ENCODE measurements at regions not wholly inside any gene's neighbourhood (a gene's known extent, or its start where the extent isn't known, plus 50 kb on each side); places are given as distances from the start of the nearest gene placed in this dataset.
"Not testable (repeated sequence)": the region's sequence is repeated elsewhere in the genome, so short reads cannot be mapped to it uniquely, and the experiment has no call there.

GRCh38 chr3:4166540-4166939, 136.6 kb upstream of the SETMAR start:
- no peak for ATAC-seq
- intact Hi-C loops (cut with DNase I): no loop called here
- 79 to 88% (median 87%) methylated on average over 5 of the region's 5 CpGs for WGBS, 4 donors

GRCh38 chr3:4167230-4167629, 135.9 kb upstream of the SETMAR start:
- H3K4me1 ChIP-seq; H3K36me3 ChIP-seq; intact Hi-C loops (cut with DNase I); DNase-seq; ATAC-seq; H3K4me3 ChIP-seq; H3K27ac ChIP-seq; H3K27me3 ChIP-seq: not testable (repeated sequence)
- 87 to 94% (median 90%) methylated on average over 1 of the region's 1 CpG for WGBS, 4 donors
- peaks cover 0 to 18% (median 0%) of the 10 kb centered on the region in 12 donors for H3K9me3 ChIP-seq

More at GRCh38 chr3:4166540-4166939, 136.6 kb upstream of the SETMAR start:
- Histone ChIP-seq H3K36me3 (no peaks in the 10 kb centered on the region), H3K27me3 (no peaks in the 10 kb centered on the region), H3K4me1 (peaks cover 0 to 6% (median 0%) of the 10 kb centered on the region in 12 donors), H3K4me3 (no peak overlapping the region), H3K9me3 (peaks cover 0 to 18% (median 0%) of the 10 kb centered on the region in 12 donors), H3K27ac (no peak overlapping the region)
- no peak for DNase-seq
- TF ChIP-seq POLR2A (IDR thresholded peaks at IDR 0.05) (no peak), CTCF (IDR thresholded peaks at IDR 0.05) (no peak)

GRCh38 chr3:4174791-4175190, 128.4 kb upstream of the SETMAR start:
- H3K4me3 ChIP-seq: no peak overlapping the region
- 73 to 88% (median 82%) methylated on average over 6 of the region's 6 CpGs for WGBS, 4 donors
- no peak overlapping the region for H3K27ac ChIP-seq
- TF ChIP-seq POLR2A (IDR thresholded peaks at IDR 0.05) (no peak), CTCF (IDR thresholded peaks at IDR 0.05) (no peak)
- intact Hi-C loops (cut with DNase I): no loop called here
- H3K27me3 ChIP-seq: no peaks in the 10 kb centered on the region
- H3K4me1 ChIP-seq: no peaks in the 10 kb centered on the region
- DNase-seq: no peak
- H3K9me3 ChIP-seq: peaks cover 0 to 18% (median 0%) of the 10 kb centered on the region in 12 donors
- no peak for ATAC-seq
- no peaks in the 10 kb centered on the region for H3K36me3 ChIP-seq

GRCh38 chr3:4191971-4192370, 111.2 kb upstream of the SETMAR start:
- Histone ChIP-seq H3K27me3 (no peaks in the 10 kb centered on the region), H3K4me1 (no peaks in the 10 kb centered on the region), H3K36me3 (no peaks in the 10 kb centered on the region), H3K27ac (no peak overlapping the region), H3K4me3 (no peak overlapping the region), H3K9me3 (peaks cover 0 to 10% (median 0%) of the 10 kb centered on the region in 12 donors)
- DNase-seq: no peak
- TF ChIP-seq POLR2A (IDR thresholded peaks at IDR 0.05) (no peak), CTCF (IDR thresholded peaks at IDR 0.05) (no peak)
- intact Hi-C loops (cut with DNase I): no loop called here
- no peak for ATAC-seq

- intact Hi-C loops (cut with DNase I): no loop called here
- Histone ChIP-seq H3K27ac (no peak overlapping the region), H3K9me3 (peaks cover 0 to 10% (median 0%) of the 10 kb centered on the region in 12 donors), H3K27me3 (no peaks in the 10 kb centered on the region), H3K4me1 (no peaks in the 10 kb centered on the region), H3K36me3 (no peaks in the 10 kb centered on the region), H3K4me3 (no peak overlapping the region)
- no peak for ATAC-seq
- DNase-seq: no peak
- TF ChIP-seq CTCF (IDR thresholded peaks at IDR 0.05): no peak
- TF ChIP-seq POLR2A (IDR thresholded peaks at IDR 0.05): no peak
These were observed 108.2 kb upstream of the SETMAR start for GRCh38 chr3:4195006-4195405.

Measured in heart left ventricle (tissue), 16 donors.